Stimulated activated CD4-positive, alpha-beta T cell treated with anti-CD3 and anti-CD28 coated beads, Interleukin-12 subunit alpha, Interleukin-12 subunit beta, amount 100 ng/mL, for 48 hours (primary cell): ENCODE measurements at regions not wholly inside any gene's neighbourhood (a gene's known extent, or its start where the extent isn't known, plus 50 kb on each side); places are given as distances from the start of the nearest gene placed in this dataset.

ENCODE experiments used
- DNase-seq, 3 donors: peaks; one replicate each; pipeline ENCODE4 v3.0.0-alpha.2; 2020; ENCODE audit warnings: low read depth in 2 of 3, low spot score in 1 of 3

GRCh38 chr2:196480653-196481323 is 158.7 kb upstream of the CCDC150 start:
- DNase-seq = no peak

- DNase-seq = no peak
Observed at GRCh38 chr2:196481324-196481697, 158.2 kb upstream of the CCDC150 start.

- DNase-seq = no peak
Observed at GRCh38 chr2:196482119-196483065, 157.1 kb upstream of the CCDC150 start.

DNA sequence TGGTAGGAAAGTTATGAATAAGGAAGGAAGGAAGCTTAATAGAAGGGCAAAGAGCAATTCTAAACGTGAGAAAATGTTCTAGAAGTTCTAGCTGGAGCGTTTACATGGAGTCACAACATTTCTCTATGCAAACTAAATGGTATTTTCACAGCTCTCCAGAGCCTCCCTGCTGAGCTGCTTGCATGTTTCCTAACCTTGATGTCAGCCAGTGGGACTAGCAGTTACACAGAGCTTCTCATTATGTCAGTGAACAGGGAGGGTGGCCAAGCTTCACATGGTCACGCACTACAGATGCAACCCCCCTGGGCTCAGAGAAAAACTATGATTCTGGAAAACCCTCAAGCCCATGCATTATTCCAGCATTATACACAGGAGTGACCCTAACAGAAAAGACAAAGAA is 153.4 kb upstream of the CCDC150 start:
- DNase-seq = no peak

DNA sequence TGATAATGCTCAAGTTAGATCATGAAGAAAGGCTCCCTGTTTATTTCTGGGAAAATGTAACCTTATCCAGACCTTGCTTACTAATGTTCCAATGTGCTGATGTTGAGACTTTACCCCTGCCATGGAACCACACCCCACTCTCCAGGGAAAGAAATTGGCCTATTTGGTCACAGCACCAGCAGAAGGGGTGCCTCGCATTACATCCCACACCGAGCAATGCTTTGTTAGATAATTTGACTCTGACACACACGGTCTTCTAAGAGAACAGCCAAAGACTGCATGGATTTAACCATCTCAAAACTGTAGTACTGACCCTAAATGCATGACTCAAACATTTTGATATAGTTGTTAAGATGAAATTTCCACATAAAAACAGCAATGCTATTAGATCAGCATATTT is 152.1 kb upstream of the CCDC150 start:
- DNase-seq = no peak

- DNase-seq = no peak
Observed at GRCh38 chr2:196489371-196489770, 150.1 kb upstream of the CCDC150 start.

- DNase-seq = no peak
Observed at GRCh38 chr2:196492946-196493345, 146.6 kb upstream of the CCDC150 start.

DNA sequence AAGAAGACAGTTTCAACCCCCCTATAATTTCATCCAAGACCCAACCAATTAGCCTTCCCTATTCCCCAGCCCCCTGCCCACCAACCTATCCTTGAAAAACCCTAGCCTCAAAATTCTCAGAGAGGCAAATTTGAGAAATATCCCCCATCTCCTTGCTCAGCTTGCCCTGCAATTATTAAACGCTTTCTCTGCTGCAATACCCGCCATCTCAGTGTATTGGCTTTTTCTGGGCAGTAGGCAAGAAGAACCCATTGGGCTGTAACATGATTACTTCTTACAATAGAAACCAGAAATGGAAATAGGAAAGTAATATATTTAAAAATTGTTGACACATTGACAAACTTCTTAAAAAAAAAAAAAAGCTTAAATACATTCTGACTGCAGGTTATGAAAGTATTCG is 140.6 kb upstream of the CCDC150 start:
- DNase-seq = no peak

- DNase-seq = no peak
Observed at GRCh38 chr2:196499686-196500085, 139.8 kb upstream of the CCDC150 start.

DNA sequence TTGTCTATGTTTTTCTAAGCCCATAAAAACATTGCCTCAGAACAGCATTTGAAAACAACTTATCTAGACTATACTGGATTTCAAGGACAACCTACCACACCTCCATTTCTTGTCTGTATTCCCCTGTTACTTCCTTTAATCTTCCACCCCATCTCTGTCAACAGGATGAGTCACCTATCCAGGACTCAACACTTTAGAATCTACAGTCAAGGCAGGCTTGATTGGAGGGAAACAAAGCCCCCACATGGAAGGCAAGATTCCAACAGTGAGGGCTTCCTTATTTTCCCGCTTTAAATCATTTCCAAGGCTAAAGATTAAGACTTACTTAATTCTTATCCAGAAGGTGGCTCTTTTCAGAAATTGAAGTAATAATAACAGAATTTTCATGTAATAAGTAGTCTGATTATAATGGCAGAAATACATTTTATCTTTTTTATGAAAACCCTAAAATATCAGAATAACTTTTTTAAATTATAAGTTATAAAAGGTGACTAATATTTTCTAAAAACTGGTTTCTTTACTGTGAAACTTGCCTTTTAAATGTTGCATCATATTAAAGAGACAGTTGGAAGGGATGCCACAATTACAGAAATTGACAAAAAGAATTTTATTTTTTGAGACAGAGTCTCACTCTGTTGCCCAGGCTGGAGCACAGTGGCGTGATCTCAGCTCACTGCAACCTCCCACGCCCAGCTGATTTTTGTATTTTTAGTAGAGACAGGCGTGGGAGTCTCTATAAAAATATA is 138.7 kb upstream of the CCDC150 start:
- DNase-seq = no peak

- no peak for DNase-seq
Observed at GRCh38 chr2:196501836-196502235, 137.7 kb upstream of the CCDC150 start.

DNA sequence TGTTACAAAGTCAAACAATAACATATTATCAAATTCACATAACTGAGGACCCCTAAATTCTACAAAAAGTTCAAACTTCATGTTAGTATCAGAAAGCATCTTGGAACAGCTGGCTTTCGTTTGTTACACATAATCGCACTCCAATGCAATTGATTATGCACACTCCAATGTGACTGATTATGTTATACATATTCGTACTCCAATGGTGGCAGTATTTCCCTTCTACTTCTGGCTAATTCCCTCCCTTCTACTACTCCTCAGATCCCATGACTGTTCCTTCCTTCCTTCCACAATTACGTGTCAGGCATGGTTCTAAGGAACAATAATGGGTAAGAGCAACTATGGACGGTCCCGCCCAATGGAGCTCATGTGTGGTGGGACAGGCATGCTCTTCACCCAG is 137.1 kb upstream of the CCDC150 start:
- no peak for DNase-seq

DNA sequence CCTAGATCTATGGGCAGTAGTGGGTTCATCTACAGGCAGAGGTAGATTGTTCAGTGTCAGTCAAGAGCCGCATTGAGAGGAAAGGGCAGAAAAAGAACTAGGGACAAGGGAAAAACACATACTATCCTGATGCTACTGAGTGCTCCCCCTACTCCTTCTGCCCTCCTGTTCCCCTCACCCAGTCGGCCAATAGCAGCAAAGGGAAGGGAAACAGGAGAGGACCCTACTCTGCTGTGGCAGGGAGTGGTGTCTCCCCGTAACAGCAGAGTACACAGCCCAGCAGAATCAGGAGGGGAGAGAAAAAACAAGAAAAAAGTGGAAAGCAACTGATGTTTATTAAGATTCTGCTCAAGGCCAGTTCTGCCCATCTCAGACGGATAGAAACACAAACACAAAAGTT is 136.1 kb upstream of the CCDC150 start:
- DNase-seq = no peak

- DNase-seq = no peak
Observed at GRCh38 chr2:196504788-196505187, 134.7 kb upstream of the CCDC150 start.

DNA sequence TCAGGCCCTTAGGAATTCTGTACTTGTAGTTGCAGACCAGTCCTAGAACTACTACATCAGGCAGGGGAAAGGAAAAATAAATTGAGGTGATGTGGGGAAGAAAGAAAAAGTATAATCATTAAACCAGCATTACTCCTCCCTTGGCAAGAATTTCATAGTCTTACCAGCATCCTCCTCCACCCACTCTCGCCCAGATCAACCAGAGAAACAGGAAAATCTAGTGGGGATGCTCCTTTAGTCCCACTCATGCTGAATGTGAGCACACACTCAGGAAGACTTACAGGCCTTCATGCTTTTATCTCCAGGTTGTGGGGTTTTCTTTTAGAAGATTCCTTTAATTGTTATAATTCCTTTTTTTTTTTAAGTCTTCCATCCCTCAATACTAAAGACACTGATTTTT is 129.3 kb upstream of the CCDC150 start:
- DNase-seq = no peak

DNA sequence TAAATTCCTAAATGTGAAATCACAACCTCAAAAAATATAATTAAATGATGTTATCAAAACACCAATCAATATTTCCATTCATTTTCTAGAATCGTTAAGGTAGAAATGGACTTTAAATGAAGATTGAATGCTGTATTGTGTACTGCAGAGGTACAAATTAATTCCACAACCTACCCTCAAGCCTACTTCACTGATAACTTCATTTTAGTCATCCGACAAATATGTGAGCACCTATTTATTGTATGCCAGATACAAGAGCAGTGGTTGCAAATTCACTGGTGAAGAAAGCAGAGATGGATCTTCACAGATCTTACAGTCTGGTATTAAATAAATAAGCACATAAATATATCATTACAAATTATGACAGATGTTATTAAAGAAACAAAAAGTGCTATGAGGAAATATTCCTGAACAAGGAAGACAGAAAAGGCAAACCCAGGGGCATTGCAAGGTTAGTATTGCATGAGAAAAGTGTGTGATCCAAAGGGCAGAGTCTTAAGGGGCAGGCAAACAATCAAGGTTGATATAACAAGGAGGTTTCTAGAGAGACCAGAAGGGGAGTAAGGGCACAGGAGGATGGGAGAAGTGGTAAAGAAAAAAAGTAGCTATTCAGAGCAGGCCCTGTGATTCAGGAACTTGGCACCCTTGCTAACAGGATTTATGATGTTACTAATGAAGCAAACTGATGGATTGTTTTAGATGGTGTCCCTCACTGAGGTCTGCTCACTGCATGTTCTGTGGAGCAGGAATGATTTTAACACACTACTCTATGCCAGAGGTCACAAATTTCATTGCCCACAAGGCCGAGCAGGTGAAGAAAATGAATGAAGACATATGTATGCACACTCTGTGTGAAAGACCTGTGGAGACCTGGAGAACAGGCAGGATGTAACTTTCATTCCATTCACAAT is 128.0 kb upstream of the CCDC150 start:
- DNase-seq = no peak

DNA sequence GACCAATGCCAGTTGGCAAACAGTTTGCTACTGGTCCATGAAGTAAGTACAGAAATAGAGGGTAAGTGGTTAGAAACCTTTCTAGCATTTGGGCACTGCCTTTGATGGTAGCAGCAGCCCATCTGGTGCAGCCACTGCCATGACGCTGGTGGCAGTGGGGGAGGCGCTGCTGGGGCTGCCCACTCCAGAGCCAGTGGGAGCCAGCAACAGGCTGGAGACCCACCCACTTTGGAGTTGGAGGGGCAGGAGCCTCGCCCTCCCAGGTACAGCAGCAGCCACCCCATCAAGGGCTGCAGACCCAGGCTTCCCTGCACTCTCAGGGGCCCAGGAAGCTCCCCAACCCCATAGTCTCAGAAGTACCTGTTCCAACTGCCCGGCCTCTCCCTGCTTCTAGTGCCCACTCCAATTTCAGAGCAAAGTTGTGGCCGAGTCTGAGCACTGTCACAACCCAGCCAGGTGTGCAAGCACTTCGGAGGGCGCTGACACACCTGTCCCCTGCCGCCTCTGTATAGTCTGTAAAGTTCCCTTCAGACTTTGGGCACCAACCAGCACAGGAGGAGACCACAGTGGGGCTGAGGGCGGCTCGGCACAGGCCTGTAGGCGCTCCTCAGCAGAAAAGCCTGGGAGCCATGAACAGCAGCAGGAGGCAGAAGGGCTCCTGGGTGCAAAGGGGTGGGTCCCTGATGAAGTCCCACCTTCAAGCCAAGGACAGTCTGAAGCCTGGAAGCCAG is 125.6 kb upstream of the CCDC150 start:
- no peak for DNase-seq

DNA sequence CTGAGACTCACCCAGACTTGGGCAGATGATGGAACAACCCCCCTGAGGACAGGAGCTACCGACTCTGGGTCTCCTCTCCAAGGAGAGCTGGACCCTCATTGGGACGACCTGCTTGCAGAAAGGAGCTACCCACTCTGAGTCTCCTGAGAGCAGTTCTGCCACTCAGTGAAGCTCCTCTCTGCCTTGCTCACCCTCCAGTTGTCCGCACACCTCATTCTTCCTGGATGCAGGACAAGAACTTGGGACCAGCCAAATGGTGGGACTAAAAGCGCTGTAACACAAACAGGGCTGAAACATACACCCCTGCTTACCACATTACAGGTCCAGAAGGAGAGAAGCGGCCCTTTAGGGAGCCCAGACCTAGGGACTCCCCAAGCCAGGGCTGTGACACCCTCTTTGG is 124.9 kb upstream of the CCDC150 start:
- no peak for DNase-seq

DNA sequence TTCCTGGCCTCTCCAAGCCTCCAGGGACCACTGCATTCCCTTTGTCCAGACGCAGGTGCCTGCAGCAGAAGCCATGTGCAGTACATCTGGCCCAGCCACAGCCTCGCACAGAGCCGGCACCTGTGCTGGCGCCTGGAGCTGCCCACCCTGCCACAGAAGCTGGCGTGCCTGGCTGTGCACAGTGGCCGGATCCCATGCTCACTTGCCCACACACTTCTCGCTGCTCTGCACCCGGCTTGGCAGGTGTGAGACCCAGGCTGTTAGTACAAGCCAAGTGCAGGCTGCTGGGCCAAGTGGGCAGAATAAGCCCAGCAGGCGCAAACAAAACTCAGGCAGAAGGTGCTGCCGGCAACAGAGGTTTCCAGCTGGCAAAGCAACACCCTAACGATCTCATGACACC is 124.5 kb upstream of the CCDC150 start:
- DNase-seq = no peak

- no peak for DNase-seq
Observed at GRCh38 chr2:196515608-196516007, 123.9 kb upstream of the CCDC150 start.
